Heart left ventricle (tissue), 13 donors: ENCODE measurements at regions not wholly inside any gene's neighbourhood (a gene's known extent, or its start where the extent isn't known, plus 50 kb on each side); places are given as distances from the start of the nearest gene placed in this dataset.

Source experiments
- POLR2A ChIP-seq, 2 donors: fragments of 450-650 bp; IDR thresholded peaks; one replicate each; pipeline ENCODE4 v1.6.1; 2017; ENCODE audit warnings: antibody characterized with exemption in 2 of 2, mild to moderate bottlenecking in 2 of 2, moderate library complexity in 2 of 2
- TF ChIP-seq, protein P1 (sequence below), 12 donors: fragments of 200-600 bp; sonication (generic) in 4 of 12; IDR thresholded peaks; one replicate each; pipeline versions ENCODE4 v1.5.0 to v1.8.0; 2018 to 2022; ENCODE audit warnings: antibody characterized with exemption in 12 of 12, mild to moderate bottlenecking in 5 of 12
- donor health status: ischemic (EF 13 %, LVEDD 7.1; RV severe dilation, severe dysfunction).
- donor health status: DM: no; HTN: yes; CAD: no.
- donor health status: DM: no; HTN: no; CAD: no.
- donor health status: ischemic (EF 25% LVEDD 6.9; RV normal size, moderate dysfunction).
- donor health status: ischemic (EF 25% LVEDD 5.7; RV mildly dilated, moderate dysfunction).
- donor health status: ischemic (EF 35%, LVEDD 5.7; RV mildly dilated, moderate dysfunction).
- donor health status: nonischemic (EF 11% LVEDD 7.7; RV severe dilation, severe dysfunction).
- donor health status: DM: yes; HTN: yes; CAD: no.
- donor health status: PGD.
- donor health status: ischemic (EF 29% LVEDD 5.4; RV normal size, mild dysfunction).
- donor health status: nonischemic (EF 23%, LVEDD 6.1; RV moderate dilation, normal function).

DNA sequence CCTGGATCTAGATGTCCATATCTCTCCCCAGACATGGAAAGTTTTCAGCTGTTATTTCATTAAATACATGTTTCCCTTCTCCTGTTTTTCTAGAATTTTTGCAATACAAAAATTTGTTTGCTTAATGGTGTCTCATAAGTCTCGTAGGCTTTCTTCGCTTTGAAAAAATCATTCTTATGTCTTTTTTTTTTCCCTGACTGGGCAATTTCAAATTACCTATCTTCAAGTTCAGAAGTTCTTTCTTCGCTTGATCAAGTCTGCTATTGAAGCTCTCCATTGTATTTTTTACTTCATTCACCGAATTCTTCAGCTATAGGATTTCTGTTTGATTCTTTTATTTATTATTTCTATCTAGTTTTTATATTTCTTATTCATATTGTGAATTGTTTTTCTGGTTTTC, 130.2 kb upstream of the WSCD2 start:
- TF ChIP-seq POLR2A (IDR thresholded peaks at IDR 0.05) = no peak
- TF ChIP-seq, protein P1, sequence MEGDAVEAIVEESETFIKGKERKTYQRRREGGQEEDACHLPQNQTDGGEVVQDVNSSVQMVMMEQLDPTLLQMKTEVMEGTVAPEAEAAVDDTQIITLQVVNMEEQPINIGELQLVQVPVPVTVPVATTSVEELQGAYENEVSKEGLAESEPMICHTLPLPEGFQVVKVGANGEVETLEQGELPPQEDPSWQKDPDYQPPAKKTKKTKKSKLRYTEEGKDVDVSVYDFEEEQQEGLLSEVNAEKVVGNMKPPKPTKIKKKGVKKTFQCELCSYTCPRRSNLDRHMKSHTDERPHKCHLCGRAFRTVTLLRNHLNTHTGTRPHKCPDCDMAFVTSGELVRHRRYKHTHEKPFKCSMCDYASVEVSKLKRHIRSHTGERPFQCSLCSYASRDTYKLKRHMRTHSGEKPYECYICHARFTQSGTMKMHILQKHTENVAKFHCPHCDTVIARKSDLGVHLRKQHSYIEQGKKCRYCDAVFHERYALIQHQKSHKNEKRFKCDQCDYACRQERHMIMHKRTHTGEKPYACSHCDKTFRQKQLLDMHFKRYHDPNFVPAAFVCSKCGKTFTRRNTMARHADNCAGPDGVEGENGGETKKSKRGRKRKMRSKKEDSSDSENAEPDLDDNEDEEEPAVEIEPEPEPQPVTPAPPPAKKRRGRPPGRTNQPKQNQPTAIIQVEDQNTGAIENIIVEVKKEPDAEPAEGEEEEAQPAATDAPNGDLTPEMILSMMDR (IDR thresholded peaks at IDR 0.05) = no peak
